ENCODE measurements at regions not wholly inside any gene's neighbourhood (a gene's known extent, or its start where the extent isn't known, plus 50 kb on each side); places are given as distances from the start of the nearest gene placed in this dataset.

GRCh38 chr5:106986006-106986405 lies 684.7 kb downstream of the EFNA5 start:
- TF ChIP-seq CTCF (tag by site-specific recombination; IDR thresholded peaks at IDR 0.05) (no peak), ATF2 (tag by site-specific recombination; IDR thresholded peaks at IDR 0.05; ENCODE audit: low read depth) (no peak), ZNF214 (tag by site-specific recombination; IDR thresholded peaks at IDR 0.05; ENCODE audit: borderline replicate concordance) (no peak), KLF16 (tag by site-specific recombination; IDR thresholded peaks at IDR 0.05) (no peak), SCRT1 (tag by site-specific recombination; IDR thresholded peaks at IDR 0.05; ENCODE audit: borderline replicate concordance) (no peak), ZFHX2 (tag by site-specific recombination; conservative IDR thresholded peaks at IDR 0.05) (no peak), ZNF174 (tag by site-specific recombination; IDR thresholded peaks at IDR 0.05) (no peak), ZNF335 (tag by site-specific recombination; conservative IDR thresholded peaks at IDR 0.05) (no peak), ZNF629 (tag by site-specific recombination; IDR thresholded peaks at IDR 0.05) (no peak)

Data from HEK293 (cell line).